Right lobe of liver (tissue), 4 donors: ENCODE measurements at regions not wholly inside any gene's neighbourhood (a gene's known extent, or its start where the extent isn't known, plus 50 kb on each side); places are given as distances from the start of the nearest gene placed in this dataset.

Experiments
- POLR2A ChIP-seq: fragments of 450-650 bp; IDR thresholded peaks from one replicate; pipeline ENCODE4 v1.6.1; 2017; ENCODE audit warnings: antibody characterized with exemption, mild to moderate bottlenecking
- TF ChIP-seq, protein P1 (sequence below), 4 donors: fragments of 200-600 bp in 3 of 4; fragments of 450-650 bp in 1 of 4; IDR thresholded peaks; one replicate each; pipeline versions ENCODE4 v1.5.1 to v1.8.0; 2016 to 2022; ENCODE audit warnings: antibody characterized with exemption in 4 of 4, mild to moderate bottlenecking in 2 of 4
- donor health status: DM: no; HTN: no; CAD: no.
- donor health status: DM: no; HTN: no; CAD: no.
- donor health status: DM: no; HTN: yes; CAD: no.

GRCh38 chr3:56915966-56916586, 114.3 kb upstream of the ARHGEF3 start:
- no peak for TF ChIP-seq POLR2A
- TF ChIP-seq, protein P1, sequence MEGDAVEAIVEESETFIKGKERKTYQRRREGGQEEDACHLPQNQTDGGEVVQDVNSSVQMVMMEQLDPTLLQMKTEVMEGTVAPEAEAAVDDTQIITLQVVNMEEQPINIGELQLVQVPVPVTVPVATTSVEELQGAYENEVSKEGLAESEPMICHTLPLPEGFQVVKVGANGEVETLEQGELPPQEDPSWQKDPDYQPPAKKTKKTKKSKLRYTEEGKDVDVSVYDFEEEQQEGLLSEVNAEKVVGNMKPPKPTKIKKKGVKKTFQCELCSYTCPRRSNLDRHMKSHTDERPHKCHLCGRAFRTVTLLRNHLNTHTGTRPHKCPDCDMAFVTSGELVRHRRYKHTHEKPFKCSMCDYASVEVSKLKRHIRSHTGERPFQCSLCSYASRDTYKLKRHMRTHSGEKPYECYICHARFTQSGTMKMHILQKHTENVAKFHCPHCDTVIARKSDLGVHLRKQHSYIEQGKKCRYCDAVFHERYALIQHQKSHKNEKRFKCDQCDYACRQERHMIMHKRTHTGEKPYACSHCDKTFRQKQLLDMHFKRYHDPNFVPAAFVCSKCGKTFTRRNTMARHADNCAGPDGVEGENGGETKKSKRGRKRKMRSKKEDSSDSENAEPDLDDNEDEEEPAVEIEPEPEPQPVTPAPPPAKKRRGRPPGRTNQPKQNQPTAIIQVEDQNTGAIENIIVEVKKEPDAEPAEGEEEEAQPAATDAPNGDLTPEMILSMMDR (IDR thresholded peaks at IDR 0.05), result no peak
